ENCODE measurements at regions not wholly inside any gene's neighbourhood (a gene's known extent, or its start where the extent isn't known, plus 50 kb on each side); places are given as distances from the start of the nearest gene placed in this dataset.

DNA sequence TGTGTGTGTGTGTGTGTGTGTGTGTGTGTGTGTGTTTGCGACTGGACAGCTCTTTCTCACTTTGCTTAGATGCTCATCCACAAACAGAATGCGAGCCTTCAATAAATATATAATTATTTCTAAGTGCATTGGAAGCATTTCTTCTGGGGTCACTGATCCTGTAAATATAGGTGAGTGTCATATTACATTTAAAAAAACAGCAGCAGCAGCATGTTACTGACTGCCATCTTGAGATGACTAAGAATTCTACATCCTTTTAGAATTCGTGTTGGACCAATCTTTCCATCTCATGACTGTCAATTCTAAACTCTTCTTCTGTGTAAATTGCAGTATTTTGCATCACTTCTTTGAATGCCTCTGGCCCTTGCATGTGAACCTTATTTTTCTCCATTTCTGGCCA is 238.0 kb upstream of the DDI1 start:
- peaks cover 0 to 2% of the 10 kb centered on the region in 2 donors for H3K27me3 Mint-ChIP-seq (ENCODE audit: low read depth in 2 of 2)
- H3K9me3 ChIP-seq (ENCODE audit: control insufficient read depth, insufficient read depth, low read length) = no peaks in the 10 kb centered on the region
- H3K27me3 ChIP-seq (ENCODE audit: control insufficient read depth, insufficient read depth, low read length) = no peaks in the 10 kb centered on the region
- H3K4me1 ChIP-seq (ENCODE audit: control insufficient read depth, insufficient read depth, low read length) = no peaks in the 10 kb centered on the region
- no peak overlapping the region for H3K4me3 ChIP-seq (ENCODE audit: low read length)
- DNase-seq = no peak
- no peaks in the 10 kb centered on the region for H3K36me3 Mint-ChIP-seq
- ATAC-seq = no peak
- H3K27ac Mint-ChIP-seq = no peak overlapping the region
- H3K27ac ChIP-seq (ENCODE audit: low read length) = no peak overlapping the region
- TF ChIP-seq, protein P1, sequence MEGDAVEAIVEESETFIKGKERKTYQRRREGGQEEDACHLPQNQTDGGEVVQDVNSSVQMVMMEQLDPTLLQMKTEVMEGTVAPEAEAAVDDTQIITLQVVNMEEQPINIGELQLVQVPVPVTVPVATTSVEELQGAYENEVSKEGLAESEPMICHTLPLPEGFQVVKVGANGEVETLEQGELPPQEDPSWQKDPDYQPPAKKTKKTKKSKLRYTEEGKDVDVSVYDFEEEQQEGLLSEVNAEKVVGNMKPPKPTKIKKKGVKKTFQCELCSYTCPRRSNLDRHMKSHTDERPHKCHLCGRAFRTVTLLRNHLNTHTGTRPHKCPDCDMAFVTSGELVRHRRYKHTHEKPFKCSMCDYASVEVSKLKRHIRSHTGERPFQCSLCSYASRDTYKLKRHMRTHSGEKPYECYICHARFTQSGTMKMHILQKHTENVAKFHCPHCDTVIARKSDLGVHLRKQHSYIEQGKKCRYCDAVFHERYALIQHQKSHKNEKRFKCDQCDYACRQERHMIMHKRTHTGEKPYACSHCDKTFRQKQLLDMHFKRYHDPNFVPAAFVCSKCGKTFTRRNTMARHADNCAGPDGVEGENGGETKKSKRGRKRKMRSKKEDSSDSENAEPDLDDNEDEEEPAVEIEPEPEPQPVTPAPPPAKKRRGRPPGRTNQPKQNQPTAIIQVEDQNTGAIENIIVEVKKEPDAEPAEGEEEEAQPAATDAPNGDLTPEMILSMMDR (IDR thresholded peaks at IDR 0.05) = no peak
- no peaks in the 10 kb centered on the region for H3K4me1 Mint-ChIP-seq
- WGBS (ENCODE audit: insufficient coverage) = 73% methylated on average over 1 of the region's 3 CpGs
- intact Hi-C loops (cut with micrococcal nuclease) = no loop called here
- H3K4me3 Mint-ChIP-seq = no peak overlapping the region
- H3K9me3 Mint-ChIP-seq = no peaks in the 10 kb centered on the region
- H3K36me3 ChIP-seq (ENCODE audit: control insufficient read depth, insufficient read depth, low read length) = no peaks in the 10 kb centered on the region

DNA sequence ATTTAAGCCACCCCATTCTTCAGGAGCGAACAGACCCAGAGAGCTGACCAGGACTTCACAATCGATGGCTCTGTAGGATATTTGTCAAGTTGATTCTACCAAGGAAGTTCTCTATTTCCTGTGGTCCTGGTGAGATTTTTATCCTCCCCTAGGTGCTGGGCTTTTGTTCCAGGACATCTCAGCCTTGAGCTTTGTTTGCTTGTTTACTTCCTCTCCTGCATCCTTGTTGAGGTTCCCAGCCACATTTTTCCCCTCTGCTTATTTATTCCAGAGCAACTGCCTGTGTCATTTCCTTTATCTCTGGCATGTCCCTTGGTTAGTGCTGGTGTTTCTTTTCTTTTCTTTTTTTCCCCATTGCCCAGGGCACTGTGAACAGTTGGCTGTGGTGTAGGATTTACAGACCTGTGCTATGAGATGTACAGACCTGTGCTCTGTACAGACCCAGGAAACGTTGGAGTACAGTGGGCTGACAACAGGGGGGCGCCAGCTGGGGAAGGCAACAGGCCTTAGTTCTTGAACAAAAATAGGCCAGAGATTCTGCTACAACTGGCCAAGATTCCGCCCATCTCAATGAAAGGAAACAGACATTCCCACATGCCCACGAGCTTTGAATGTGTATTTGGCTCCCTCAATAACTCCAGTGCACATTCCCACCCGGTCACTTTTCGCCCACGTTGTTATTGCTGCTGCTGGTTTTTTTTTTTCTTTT is 235.9 kb upstream of the DDI1 start:
- WGBS (ENCODE audit: insufficient coverage) = 82% methylated on average over 9 of the region's 9 CpGs

DNA sequence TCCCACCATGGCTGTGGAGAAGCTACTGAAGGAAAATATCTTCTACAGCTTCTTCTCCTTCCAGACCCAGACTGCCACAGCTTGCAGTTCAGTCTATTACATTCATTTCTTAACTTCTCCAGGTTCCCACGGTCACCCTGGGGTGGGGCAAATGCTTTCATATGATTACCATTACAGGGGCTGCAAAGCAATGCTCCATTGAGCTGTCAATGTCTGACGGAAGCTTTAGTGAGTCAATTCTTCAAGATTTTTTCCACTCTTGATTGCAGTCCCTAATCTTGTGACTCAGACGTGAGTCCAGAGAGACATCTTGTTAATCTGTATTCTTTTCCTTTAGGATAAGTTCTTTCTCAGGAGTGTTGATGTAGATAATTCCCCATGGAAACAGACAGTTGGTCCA is 233.4 kb upstream of the DDI1 start:
- H3K36me3 ChIP-seq (ENCODE audit: control insufficient read depth, insufficient read depth, low read length) = no peaks in the 10 kb centered on the region
- no peaks in the 10 kb centered on the region for H3K27me3 ChIP-seq (ENCODE audit: control insufficient read depth, insufficient read depth, low read length)
- Mint-ChIP-seq H3K27me3 (ENCODE audit: low read depth in 2 of 2) (peaks cover 0 to 3% of the 10 kb centered on the region in 2 donors), H3K4me1 (no peaks in the 10 kb centered on the region), H3K27ac (no peak overlapping the region), H3K36me3 (no peaks in the 10 kb centered on the region), H3K4me3 (no peak overlapping the region), H3K9me3 (no peaks in the 10 kb centered on the region)
- H3K27ac ChIP-seq (ENCODE audit: low read length) = no peak overlapping the region
- intact Hi-C loops (cut with micrococcal nuclease) = no loop called here
- ATAC-seq = no peak
- WGBS (ENCODE audit: insufficient coverage) = 71% methylated on average over 3 of the region's 3 CpGs
- H3K4me1 ChIP-seq (ENCODE audit: control insufficient read depth, insufficient read depth, low read length) = no peaks in the 10 kb centered on the region
- no peak overlapping the region for H3K4me3 ChIP-seq (ENCODE audit: low read length)
- no peaks in the 10 kb centered on the region for H3K9me3 ChIP-seq (ENCODE audit: control insufficient read depth, insufficient read depth, low read length)
- TF ChIP-seq, protein P1 (IDR thresholded peaks at IDR 0.05) = no peak
- no peak for DNase-seq

More for the DNA sequence above, 235.9 kb upstream of the DDI1 start:
- TF ChIP-seq, protein P1 (IDR thresholded peaks at IDR 0.05) = no peak
- no peak overlapping the region for H3K27ac Mint-ChIP-seq
- Histone ChIP-seq H3K27ac (ENCODE audit: low read length) (no peak overlapping the region), H3K27me3 (ENCODE audit: control insufficient read depth, insufficient read depth, low read length) (no peaks in the 10 kb centered on the region), H3K4me1 (ENCODE audit: control insufficient read depth, insufficient read depth, low read length) (no peaks in the 10 kb centered on the region), H3K9me3 (ENCODE audit: control insufficient read depth, insufficient read depth, low read length) (no peaks in the 10 kb centered on the region), H3K4me3 (ENCODE audit: low read length) (no peak overlapping the region), H3K36me3 (ENCODE audit: control insufficient read depth, insufficient read depth, low read length) (no peaks in the 10 kb centered on the region)
- intact Hi-C loops (cut with micrococcal nuclease) = no loop called here
- no peaks in the 10 kb centered on the region for H3K4me1 Mint-ChIP-seq
- H3K9me3 Mint-ChIP-seq = no peaks in the 10 kb centered on the region
- DNase-seq (no peak), ATAC-seq (no peak)
- no peaks in the 10 kb centered on the region for H3K27me3 Mint-ChIP-seq (ENCODE audit: low read depth in 2 of 2)
- H3K4me3 Mint-ChIP-seq = no peak overlapping the region
- no peaks in the 10 kb centered on the region for H3K36me3 Mint-ChIP-seq

DNA sequence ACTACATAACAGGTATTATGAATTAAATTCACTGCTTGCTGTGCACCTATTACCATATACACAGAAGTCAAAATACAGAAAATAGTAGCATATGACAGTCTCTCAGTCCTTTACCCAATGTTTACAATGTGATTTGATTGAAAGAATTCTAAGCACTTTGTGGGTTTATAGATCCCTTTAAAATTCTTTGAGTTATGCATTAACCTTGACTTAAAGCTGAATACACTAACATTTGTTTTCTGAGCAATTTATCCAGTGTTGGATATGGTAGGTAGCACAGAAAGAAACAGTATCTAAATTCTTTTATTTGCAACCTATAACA is 230.8 kb upstream of the DDI1 start:
- Histone ChIP-seq H3K4me3 (ENCODE audit: low read length) (no peak overlapping the region), H3K27ac (ENCODE audit: low read length) (no peak overlapping the region), H3K27me3 (ENCODE audit: control insufficient read depth, insufficient read depth, low read length) (no peaks in the 10 kb centered on the region), H3K4me1 (ENCODE audit: control insufficient read depth, insufficient read depth, low read length) (no peaks in the 10 kb centered on the region), H3K9me3 (ENCODE audit: control insufficient read depth, insufficient read depth, low read length) (no peaks in the 10 kb centered on the region), H3K36me3 (ENCODE audit: control insufficient read depth, insufficient read depth, low read length) (no peaks in the 10 kb centered on the region)
- intact Hi-C loops (cut with micrococcal nuclease) = no loop called here
- DNase-seq (no peak), ATAC-seq (no peak)
- Mint-ChIP-seq H3K4me3 (no peak overlapping the region), H3K4me1 (no peaks in the 10 kb centered on the region), H3K9me3 (no peaks in the 10 kb centered on the region), H3K36me3 (no peaks in the 10 kb centered on the region), H3K27me3 (ENCODE audit: low read depth in 2 of 2) (peaks cover 0 to 3% of the 10 kb centered on the region in 2 donors), H3K27ac (no peak overlapping the region)
- TF ChIP-seq, protein P1 (IDR thresholded peaks at IDR 0.05) = no peak
